ENCODE measurements at regions not wholly inside any gene's neighbourhood (a gene's known extent, or its start where the extent isn't known, plus 50 kb on each side); places are given as distances from the start of the nearest gene placed in this dataset.

- TF ChIP-seq EZH2phosphoT487 (IDR thresholded peaks at IDR 0.05) (no peak), CTCF (IDR thresholded peaks at IDR 0.05) (no peak)
Observed at GRCh38 chr5:67319935-67320725, 123.5 kb upstream of the CD180 start.

All from neural progenitor cell (in vitro differentiated cells).